ENCODE measurements at regions not wholly inside any gene's neighbourhood (a gene's known extent, or its start where the extent isn't known, plus 50 kb on each side); places are given as distances from the start of the nearest gene placed in this dataset.

DNA sequence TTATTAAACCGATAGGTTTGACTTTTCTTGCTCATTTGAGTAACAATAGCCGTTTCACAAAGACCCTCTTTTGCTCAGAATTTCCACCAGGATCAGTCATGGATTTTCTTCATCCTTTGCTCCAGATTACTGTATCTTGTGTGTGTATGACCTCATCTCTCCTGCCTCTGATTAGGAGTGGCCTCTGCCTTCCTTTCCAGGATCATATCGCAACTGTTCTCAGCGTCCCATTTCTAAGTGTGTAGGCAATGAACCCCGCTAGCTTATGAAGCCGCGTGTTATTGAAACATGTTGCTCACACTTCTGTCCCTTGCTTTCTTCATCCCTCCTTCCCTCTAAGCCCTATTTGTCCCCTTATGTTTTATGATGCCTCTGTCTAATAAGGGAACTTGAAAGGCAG is 169.8 kb upstream of the RPS23 start:
- H3K4me2 ChIP-seq (ENCODE audit: insufficient read depth, low read length): no peak overlapping the region
- no peaks in the 10 kb centered on the region for H3K4me1 ChIP-seq (ENCODE audit: insufficient read depth, low read length)
- H3K36me3 ChIP-seq (ENCODE audit: insufficient read depth, low read length): no peaks in the 10 kb centered on the region
- H3K4me3 ChIP-seq (ENCODE audit: low read depth in 1 of 2, low read length in 2 of 2): no peak overlapping the region
- TF ChIP-seq EZH2 (IDR thresholded peaks at IDR 0.05; ENCODE audit: borderline replicate concordance, low read depth, low read length, severe bottlenecking): no peak
- TF ChIP-seq, protein P1, sequence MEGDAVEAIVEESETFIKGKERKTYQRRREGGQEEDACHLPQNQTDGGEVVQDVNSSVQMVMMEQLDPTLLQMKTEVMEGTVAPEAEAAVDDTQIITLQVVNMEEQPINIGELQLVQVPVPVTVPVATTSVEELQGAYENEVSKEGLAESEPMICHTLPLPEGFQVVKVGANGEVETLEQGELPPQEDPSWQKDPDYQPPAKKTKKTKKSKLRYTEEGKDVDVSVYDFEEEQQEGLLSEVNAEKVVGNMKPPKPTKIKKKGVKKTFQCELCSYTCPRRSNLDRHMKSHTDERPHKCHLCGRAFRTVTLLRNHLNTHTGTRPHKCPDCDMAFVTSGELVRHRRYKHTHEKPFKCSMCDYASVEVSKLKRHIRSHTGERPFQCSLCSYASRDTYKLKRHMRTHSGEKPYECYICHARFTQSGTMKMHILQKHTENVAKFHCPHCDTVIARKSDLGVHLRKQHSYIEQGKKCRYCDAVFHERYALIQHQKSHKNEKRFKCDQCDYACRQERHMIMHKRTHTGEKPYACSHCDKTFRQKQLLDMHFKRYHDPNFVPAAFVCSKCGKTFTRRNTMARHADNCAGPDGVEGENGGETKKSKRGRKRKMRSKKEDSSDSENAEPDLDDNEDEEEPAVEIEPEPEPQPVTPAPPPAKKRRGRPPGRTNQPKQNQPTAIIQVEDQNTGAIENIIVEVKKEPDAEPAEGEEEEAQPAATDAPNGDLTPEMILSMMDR (IDR thresholded peaks at IDR 0.05; ENCODE audit: borderline replicate concordance, extremely low read depth, low read length, poor library complexity, severe bottlenecking): no peak
- H4K20me1 ChIP-seq (ENCODE audit: insufficient read depth, low read length): no peaks in the 10 kb centered on the region
- no peak for ATAC-seq (ENCODE audit: insufficient read depth, low read depth)
- no peak overlapping the region for H3K9ac ChIP-seq (ENCODE audit: low read depth, low read length)
- no peak overlapping the region for H2AFZ ChIP-seq (ENCODE audit: low read depth, low read length)
- no peaks in the 10 kb centered on the region for H3K27me3 ChIP-seq (ENCODE audit: insufficient read depth, low read length, poor library complexity)
- H3K9me3 ChIP-seq (ENCODE audit: insufficient read depth, low read length, severe bottlenecking): no peaks in the 10 kb centered on the region
- DNase-seq: no peak
- no peak overlapping the region for H3K27ac ChIP-seq (ENCODE audit: low read length)
- H3K79me2 ChIP-seq (ENCODE audit: insufficient read depth, low read length): no peaks in the 10 kb centered on the region

DNA sequence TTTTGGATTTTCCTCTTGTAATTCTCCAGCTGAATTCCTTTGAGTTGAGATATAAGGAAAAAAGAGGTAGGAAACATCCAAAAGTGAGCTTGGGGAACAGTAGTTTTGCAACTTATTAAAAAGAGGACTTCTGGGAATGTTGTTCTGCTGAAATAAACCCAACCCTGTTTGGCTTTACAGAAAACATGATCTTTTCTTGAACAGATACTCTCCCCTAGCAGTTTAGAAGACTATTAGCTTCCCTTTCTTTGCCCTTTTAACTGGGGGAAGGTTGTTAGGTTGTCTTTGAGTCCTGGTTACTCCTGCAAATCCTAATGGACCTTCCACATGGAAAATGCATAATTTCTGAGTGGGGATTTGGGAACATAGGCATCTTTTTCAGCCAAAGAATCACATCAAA is 168.7 kb upstream of the RPS23 start:
- no peak for DNase-seq

DNA sequence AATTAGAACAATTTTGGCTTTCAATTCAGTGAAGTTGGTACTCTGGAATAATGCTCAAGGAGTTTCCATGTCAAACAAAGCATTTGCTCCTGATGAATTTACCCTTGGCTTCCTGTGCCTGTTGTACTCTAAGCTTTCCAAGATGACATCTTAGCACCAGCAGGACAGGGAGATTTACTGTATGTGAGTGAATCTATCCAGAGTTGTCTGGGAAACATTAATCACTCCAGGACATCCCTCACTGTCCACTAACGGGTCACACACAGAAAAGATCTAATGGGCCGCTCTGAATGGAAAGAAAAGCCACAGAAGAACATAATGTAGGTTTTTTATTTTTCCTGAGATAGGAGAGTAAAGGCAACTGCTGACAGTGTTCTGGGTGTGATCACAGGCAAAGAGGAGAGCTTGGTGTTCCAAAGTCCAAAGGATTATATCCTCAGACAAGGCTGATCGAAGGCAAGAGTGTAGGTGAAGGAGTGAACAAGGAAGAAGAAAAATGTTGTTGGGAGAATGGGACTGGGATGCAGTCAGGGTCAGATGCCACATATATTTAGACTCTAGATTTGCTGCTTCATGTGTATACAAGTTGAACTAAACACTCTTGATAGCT is 167.7 kb upstream of the RPS23 start:
- Histone ChIP-seq H3K9ac (ENCODE audit: low read depth, low read length) (no peak overlapping the region), H3K79me2 (ENCODE audit: insufficient read depth, low read length) (no peaks in the 10 kb centered on the region), H3K4me1 (ENCODE audit: insufficient read depth, low read length) (no peaks in the 10 kb centered on the region), H3K27ac (ENCODE audit: low read length) (no peak overlapping the region), H3K9me3 (ENCODE audit: insufficient read depth, low read length, severe bottlenecking) (no peaks in the 10 kb centered on the region), H4K20me1 (ENCODE audit: insufficient read depth, low read length) (no peaks in the 10 kb centered on the region), H3K36me3 (ENCODE audit: insufficient read depth, low read length) (no peaks in the 10 kb centered on the region), H3K27me3 (ENCODE audit: insufficient read depth, low read length, poor library complexity) (no peaks in the 10 kb centered on the region), H3K4me2 (ENCODE audit: insufficient read depth, low read length) (no peak overlapping the region), H2AFZ (ENCODE audit: low read depth, low read length) (no peak overlapping the region), H3K4me3 (ENCODE audit: low read depth in 1 of 2, low read length in 2 of 2) (no peak overlapping the region)
- no peak for TF ChIP-seq EZH2 (IDR thresholded peaks at IDR 0.05; ENCODE audit: borderline replicate concordance, low read depth, low read length, severe bottlenecking)
- TF ChIP-seq, protein P1 (IDR thresholded peaks at IDR 0.05; ENCODE audit: borderline replicate concordance, extremely low read depth, low read length, poor library complexity, severe bottlenecking): no peak
- ATAC-seq (ENCODE audit: insufficient read depth, low read depth) (no peak), DNase-seq (no peak)

More for the DNA sequence above, 168.7 kb upstream of the RPS23 start:
- H3K4me2 ChIP-seq (ENCODE audit: insufficient read depth, low read length): no peak overlapping the region
- H3K9me3 ChIP-seq (ENCODE audit: insufficient read depth, low read length, severe bottlenecking): no peaks in the 10 kb centered on the region
- H3K79me2 ChIP-seq (ENCODE audit: insufficient read depth, low read length): no peaks in the 10 kb centered on the region
- TF ChIP-seq, protein P1 (IDR thresholded peaks at IDR 0.05; ENCODE audit: borderline replicate concordance, extremely low read depth, low read length, poor library complexity, severe bottlenecking): no peak
- no peak for TF ChIP-seq EZH2 (IDR thresholded peaks at IDR 0.05; ENCODE audit: borderline replicate concordance, low read depth, low read length, severe bottlenecking)
- H2AFZ ChIP-seq (ENCODE audit: low read depth, low read length): no peak overlapping the region
- H3K27ac ChIP-seq (ENCODE audit: low read length): no peak overlapping the region
- H3K4me3 ChIP-seq (ENCODE audit: low read depth in 1 of 2, low read length in 2 of 2): no peak overlapping the region
- no peaks in the 10 kb centered on the region for H4K20me1 ChIP-seq (ENCODE audit: insufficient read depth, low read length)
- H3K9ac ChIP-seq (ENCODE audit: low read depth, low read length): no peak overlapping the region
- no peaks in the 10 kb centered on the region for H3K27me3 ChIP-seq (ENCODE audit: insufficient read depth, low read length, poor library complexity)
- no peaks in the 10 kb centered on the region for H3K4me1 ChIP-seq (ENCODE audit: insufficient read depth, low read length)
- no peak for ATAC-seq (ENCODE audit: insufficient read depth, low read depth)
- H3K36me3 ChIP-seq (ENCODE audit: insufficient read depth, low read length): no peaks in the 10 kb centered on the region

Measured in DND-41 (cell line).